ENCODE measurements at regions not wholly inside any gene's neighbourhood (a gene's known extent, or its start where the extent isn't known, plus 50 kb on each side); places are given as distances from the start of the nearest gene placed in this dataset.

- DNase-seq: no peak
- ATAC-seq: no peak
- intact Hi-C loops (cut with DNase I): no loop called here
- no peak overlapping the region for H3K27ac ChIP-seq
- H3K9me3 ChIP-seq: no peaks in the 10 kb centered on the region
- H3K27me3 ChIP-seq (ENCODE audit: insufficient read depth in 3 of 3, low read length in 2 of 3): peaks cover 0 to 13% (median 0%) of the 10 kb centered on the region in 3 donors
- no peaks in the 10 kb centered on the region for H3K36me3 ChIP-seq (ENCODE audit: insufficient read depth in 1 of 2, low read depth in 1 of 2)
- no peaks in the 10 kb centered on the region for H3K4me1 ChIP-seq
- H3K4me3 ChIP-seq: no peak overlapping the region
- 81 to 86% (median 83%) methylated on average over 7 of the region's 7 CpGs for WGBS, 3 donors
- no peak for TF ChIP-seq CTCF (IDR thresholded peaks at IDR 0.05)
Measured at GRCh38 chr18:76209597-76209996, 285.4 kb downstream of the ZNF516 start.

GRCh38 chr18:76208678-76209306 lies 286.2 kb downstream of the ZNF516 start:
- H3K4me1 ChIP-seq: no peaks in the 10 kb centered on the region
- DNase-seq (no peak), ATAC-seq (no peak)
- H3K36me3 ChIP-seq (ENCODE audit: insufficient read depth in 1 of 2, low read depth in 1 of 2): no peaks in the 10 kb centered on the region
- intact Hi-C loops (cut with DNase I): no loop called here
- no peak for TF ChIP-seq CTCF (IDR thresholded peaks at IDR 0.05)
- no peak overlapping the region for H3K27ac ChIP-seq
- H3K27me3 ChIP-seq (ENCODE audit: insufficient read depth in 3 of 3, low read length in 2 of 3): peaks cover 0 to 19% (median 0%) of the 10 kb centered on the region in 3 donors
- no peak overlapping the region for H3K4me3 ChIP-seq
- no peaks in the 10 kb centered on the region for H3K9me3 ChIP-seq
- 35 to 42% (median 41%) methylated on average over 21 of the region's 21 CpGs for WGBS, 3 donors

- H3K9me3 ChIP-seq: no peaks in the 10 kb centered on the region
- no peaks in the 10 kb centered on the region for H3K36me3 ChIP-seq (ENCODE audit: insufficient read depth in 1 of 2, low read depth in 1 of 2)
- ATAC-seq: no peak
- no peak for TF ChIP-seq CTCF (IDR thresholded peaks at IDR 0.05)
- intact Hi-C loops (cut with DNase I): no loop called here
- H3K4me1 ChIP-seq: no peaks in the 10 kb centered on the region
- 40 to 65% (median 43%) methylated on average over 7 of the region's 7 CpGs for WGBS, 3 donors
- DNase-seq: no peak
- peaks cover 0 to 20% (median 0%) of the 10 kb centered on the region in 3 donors for H3K27me3 ChIP-seq (ENCODE audit: insufficient read depth in 3 of 3, low read length in 2 of 3)
- H3K4me3 ChIP-seq: no peak overlapping the region
- H3K27ac ChIP-seq: no peak overlapping the region
Measured at GRCh38 chr18:76205906-76206305, 289.1 kb downstream of the ZNF516 start.

GRCh38 chr18:76203552-76203951 lies 291.5 kb downstream of the ZNF516 start:
- TF ChIP-seq CTCF (IDR thresholded peaks at IDR 0.05): no peak
- H3K4me3 ChIP-seq: no peak overlapping the region
- intact Hi-C loops (cut with DNase I): no loop called here
- 73 to 76% (median 73%) methylated on average over 6 of the region's 6 CpGs for WGBS, 3 donors
- H3K9me3 ChIP-seq: no peaks in the 10 kb centered on the region
- no peak overlapping the region for H3K27ac ChIP-seq
- peaks cover 0 to 14% (median 0%) of the 10 kb centered on the region in 3 donors for H3K27me3 ChIP-seq (ENCODE audit: insufficient read depth in 3 of 3, low read length in 2 of 3)
- DNase-seq (no peak), ATAC-seq (no peak)
- no peaks in the 10 kb centered on the region for H3K4me1 ChIP-seq
- H3K36me3 ChIP-seq (ENCODE audit: insufficient read depth in 1 of 2, low read depth in 1 of 2): no peaks in the 10 kb centered on the region

GRCh38 chr18:76202322-76202721 lies 292.7 kb downstream of the ZNF516 start:
- TF ChIP-seq CTCF (IDR thresholded peaks at IDR 0.05): no peak
- WGBS, 3 donors: 93 to 96% (median 96%) methylated on average over 2 of the region's 2 CpGs
- intact Hi-C loops (cut with DNase I): no loop called here

More at GRCh38 chr18:76202322-76202721, 292.7 kb downstream of the ZNF516 start:
- ATAC-seq (no peak), DNase-seq (no peak)
- no peak overlapping the region for H3K4me3 ChIP-seq
- peaks cover 0 to 14% (median 0%) of the 10 kb centered on the region in 3 donors for H3K27me3 ChIP-seq (ENCODE audit: insufficient read depth in 3 of 3, low read length in 2 of 3)
- no peaks in the 10 kb centered on the region for H3K36me3 ChIP-seq (ENCODE audit: insufficient read depth in 1 of 2, low read depth in 1 of 2)
- no peaks in the 10 kb centered on the region for H3K4me1 ChIP-seq
- no peaks in the 10 kb centered on the region for H3K9me3 ChIP-seq
- H3K27ac ChIP-seq: no peak overlapping the region

Measured in psoas muscle (tissue), 7 donors.